ENCODE measurements at regions not wholly inside any gene's neighbourhood (a gene's known extent, or its start where the extent isn't known, plus 50 kb on each side); places are given as distances from the start of the nearest gene placed in this dataset.

- no peak for DNase-seq (ENCODE audit: low spot score)
These were observed 507.8 kb downstream of the FBXO15 start for GRCh38 chr18:73639788-73640187.

- DNase-seq (ENCODE audit: low spot score): no peak
These were observed 508.9 kb downstream of the FBXO15 start for GRCh38 chr18:73638709-73639108.

GRCh38 chr18:73636355-73636754, 511.3 kb downstream of the FBXO15 start:
- no peak for DNase-seq (ENCODE audit: low spot score)

- DNase-seq (ENCODE audit: low spot score): no peak
These were observed 520.8 kb downstream of the FBXO15 start for GRCh38 chr18:73626859-73627258.

GRCh38 chr18:73626221-73626620, 521.4 kb downstream of the FBXO15 start:
- no peak for DNase-seq (ENCODE audit: low spot score)

- DNase-seq (ENCODE audit: low spot score): no peak
These were observed 526.5 kb downstream of the FBXO15 start for GRCh38 chr18:73621091-73621490.

- DNase-seq (ENCODE audit: low spot score): no peak
These were observed 529.7 kb downstream of the FBXO15 start for GRCh38 chr18:73617981-73618380.

GRCh38 chr18:73615506-73615905, 532.1 kb downstream of the FBXO15 start:
- DNase-seq (ENCODE audit: low spot score): no peak

GRCh38 chr18:73614812-73615211, 532.8 kb downstream of the FBXO15 start:
- DNase-seq (ENCODE audit: low spot score): peak; percentile 50

- DNase-seq (ENCODE audit: low spot score): no peak
These were observed 533.8 kb downstream of the FBXO15 start for GRCh38 chr18:73613706-73614340.

GRCh38 chr18:73597832-73598615, 549.6 kb downstream of the FBXO15 start:
- DNase-seq (ENCODE audit: low spot score): peak; percentile 2

GRCh38 chr18:73594749-73595148, 552.9 kb downstream of the FBXO15 start:
- no peak for DNase-seq (ENCODE audit: low spot score)

GRCh38 chr18:73593207-73593606, 554.4 kb downstream of the FBXO15 start:
- DNase-seq (ENCODE audit: low spot score): no peak

- no peak for DNase-seq (ENCODE audit: low spot score)
These were observed 556.7 kb downstream of the FBXO15 start for GRCh38 chr18:73590950-73591349.

- DNase-seq (ENCODE audit: low spot score): no peak
These were observed 567.9 kb downstream of the FBXO15 start for GRCh38 chr18:73579698-73580097.

GRCh38 chr18:73577365-73577764, 570.3 kb downstream of the FBXO15 start:
- no peak for DNase-seq (ENCODE audit: low spot score)

- peak; percentile 61 for DNase-seq (ENCODE audit: low spot score)
These were observed 583.6 kb downstream of the FBXO15 start for GRCh38 chr18:73563901-73564472.

GRCh38 chr18:73563345-73563744, 584.3 kb downstream of the FBXO15 start:
- peak; percentile 2 for DNase-seq (ENCODE audit: low spot score)

- no peak for DNase-seq (ENCODE audit: low spot score)
These were observed 590.7 kb downstream of the FBXO15 start for GRCh38 chr18:73556904-73557303.

GRCh38 chr18:73552171-73552570, 595.5 kb downstream of the FBXO15 start:
- DNase-seq (ENCODE audit: low spot score): no peak

GRCh38 chr18:73551211-73551610, 596.4 kb downstream of the FBXO15 start:
- no peak for DNase-seq (ENCODE audit: low spot score)

GRCh38 chr18:73549236-73549635, 598.4 kb downstream of the FBXO15 start:
- no peak for DNase-seq (ENCODE audit: low spot score)

- DNase-seq (ENCODE audit: low spot score): no peak
These were observed 602.2 kb downstream of the FBXO15 start for GRCh38 chr18:73545472-73545871.

All from H4 (cell line).